ENCODE measurements at regions not wholly inside any gene's neighbourhood (a gene's known extent, or its start where the extent isn't known, plus 50 kb on each side); places are given as distances from the start of the nearest gene placed in this dataset.
"Not testable (repeated sequence)": the region's sequence is repeated elsewhere in the genome, so short reads cannot be mapped to it uniquely, and the experiment has no call there.

DNA sequence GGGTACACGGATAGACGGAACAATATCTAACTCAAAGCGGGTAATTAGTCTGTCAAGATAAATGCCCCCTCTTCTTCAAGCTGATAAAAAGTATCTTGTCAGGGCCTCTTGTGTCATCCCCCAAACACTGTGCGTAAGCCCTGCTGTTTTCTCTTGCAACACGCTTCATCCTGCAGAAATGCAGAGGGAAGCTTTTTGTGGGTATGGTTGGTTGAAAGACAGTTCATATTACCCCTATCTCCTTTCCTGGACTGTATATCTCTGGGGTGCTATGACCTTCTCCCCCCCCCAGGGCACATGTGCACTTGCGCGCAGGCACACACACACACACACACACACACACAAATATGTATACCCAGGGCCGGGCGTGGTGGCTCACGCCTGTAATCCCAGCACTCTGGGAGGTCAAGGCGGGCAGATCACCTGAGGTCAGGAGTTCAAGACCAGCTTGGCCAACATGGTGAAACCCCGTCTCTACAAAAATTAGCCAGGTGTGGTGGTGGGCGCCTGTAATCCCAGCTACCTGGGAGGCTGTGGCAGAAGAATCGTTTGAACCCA, 143.6 kb upstream of the CITED2 start (continued):
- TF ChIP-seq, protein P1, sequence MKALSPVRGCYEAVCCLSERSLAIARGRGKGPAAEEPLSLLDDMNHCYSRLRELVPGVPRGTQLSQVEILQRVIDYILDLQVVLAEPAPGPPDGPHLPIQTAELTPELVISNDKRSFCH (CRISPR knock-in tag; IDR thresholded peaks at IDR 0.05), result not testable (repeated sequence)
- TF ChIP-seq, protein P1 (tag; IDR thresholded peaks at IDR 0.05), result peak; percentile 54; the same call in 1 of the 2 replicates
- TF ChIP-seq NR2C1 (IDR thresholded peaks at IDR 0.05) (peak; percentile 57), NR2C1 (tag; IDR thresholded peaks at IDR 0.05) (0 out of 2 replicates have a peak, but pooled peaks have one; percentile 22), ATF1 (tag; IDR thresholded peaks at IDR 0.05) (peak; percentile 42; the same call in 1 of the 2 replicates), SMARCB1 (IDR thresholded peaks at IDR 0.05; ENCODE audit: insufficient read length, low read depth) (peak; percentile 55), KDM1A (IDR thresholded peaks at IDR 0.05) (peak in 1 of 2 experiments; percentile 69; a peak in 2 of 4 replicates), TRIM24 (IDR thresholded peaks at IDR 0.05) (peak in 1 of 2 experiments; percentile 55; a peak in 1 of 4 replicates), JUND (IDR thresholded peaks at IDR 0.05; ENCODE audit: borderline replicate concordance, low read depth, low read length) (0 out of 2 replicates have a peak, but pooled peaks have one; percentile 24), MYNN (IDR thresholded peaks at IDR 0.05) (0 out of 2 replicates have a peak, but pooled peaks have one; percentile 6), ZNF12 (CRISPR knock-in tag; IDR thresholded peaks at IDR 0.05) (peak; percentile 69; the same call in 1 of the 2 replicates), KLF16 (IDR thresholded peaks at IDR 0.05) (peak; percentile 26; the same call in 1 of the 2 replicates), CTBP1 (IDR thresholded peaks at IDR 0.05; ENCODE audit: borderline replicate concordance) (peak; percentile 67), MECOM (CRISPR knock-in tag; IDR thresholded peaks at IDR 0.05) (peak; percentile 99), ZNF766 (CRISPR knock-in tag; conservative IDR thresholded peaks at IDR 0.05) (0 out of 2 replicates have a peak, but pooled peaks have one; percentile 43), ADNP (tag; IDR thresholded peaks at IDR 0.05) (peak; percentile 94; the same call in 1 of the 2 replicates)
- TF ChIP-seq ATF1 (CRISPR knock-in tag; IDR thresholded peaks at IDR 0.05); JUND (tag; IDR thresholded peaks at IDR 0.05; ENCODE audit: borderline replicate concordance, low read depth, low read length); MYNN (CRISPR knock-in tag; IDR thresholded peaks at IDR 0.05): not testable (repeated sequence)
- TF ChIP-seq, protein P2, sequence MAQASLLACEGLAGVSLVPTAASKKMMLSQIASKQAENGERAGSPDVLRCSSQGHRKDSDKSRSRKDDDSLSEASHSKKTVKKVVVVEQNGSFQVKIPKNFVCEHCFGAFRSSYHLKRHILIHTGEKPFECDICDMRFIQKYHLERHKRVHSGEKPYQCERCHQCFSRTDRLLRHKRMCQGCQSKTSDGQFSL (CRISPR knock-in tag; IDR thresholded peaks at IDR 0.05), result peak; percentile 81
- TF ChIP-seq, protein P2 (tag; IDR thresholded peaks at IDR 0.05), result peak in 1 of 2 experiments; percentile 54; a peak in 1 of 4 replicates
- TF ChIP-seq, protein P3, sequence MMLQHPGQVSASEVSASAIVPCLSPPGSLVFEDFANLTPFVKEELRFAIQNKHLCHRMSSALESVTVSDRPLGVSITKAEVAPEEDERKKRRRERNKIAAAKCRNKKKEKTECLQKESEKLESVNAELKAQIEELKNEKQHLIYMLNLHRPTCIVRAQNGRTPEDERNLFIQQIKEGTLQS (IDR thresholded peaks at IDR 0.05), result peak; percentile 63
- TF ChIP-seq, protein P3 (CRISPR knock-in tag; conservative IDR thresholded peaks at IDR 0.05), result not testable (repeated sequence)
- TF ChIP-seq, protein P4, sequence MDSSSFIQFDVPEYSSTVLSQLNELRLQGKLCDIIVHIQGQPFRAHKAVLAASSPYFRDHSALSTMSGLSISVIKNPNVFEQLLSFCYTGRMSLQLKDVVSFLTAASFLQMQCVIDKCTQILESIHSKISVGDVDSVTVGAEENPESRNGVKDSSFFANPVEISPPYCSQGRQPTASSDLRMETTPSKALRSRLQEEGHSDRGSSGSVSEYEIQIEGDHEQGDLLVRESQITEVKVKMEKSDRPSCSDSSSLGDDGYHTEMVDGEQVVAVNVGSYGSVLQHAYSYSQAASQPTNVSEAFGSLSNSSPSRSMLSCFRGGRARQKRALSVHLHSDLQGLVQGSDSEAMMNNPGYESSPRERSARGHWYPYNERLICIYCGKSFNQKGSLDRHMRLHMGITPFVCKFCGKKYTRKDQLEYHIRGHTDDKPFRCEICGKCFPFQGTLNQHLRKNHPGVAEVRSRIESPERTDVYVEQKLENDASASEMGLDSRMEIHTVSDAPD (CRISPR knock-in tag; IDR thresholded peaks at IDR 0.05), result 0 out of 2 replicates have a peak, but pooled peaks have one; percentile 26
- TF ChIP-seq, protein P5, sequence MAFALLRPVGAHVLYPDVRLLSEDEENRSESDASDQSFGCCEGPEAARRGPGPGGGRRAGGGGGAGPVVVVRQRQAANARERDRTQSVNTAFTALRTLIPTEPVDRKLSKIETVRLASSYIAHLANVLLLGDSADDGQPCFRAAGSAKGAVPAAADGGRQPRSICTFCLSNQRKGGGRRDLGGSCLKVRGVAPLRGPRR (CRISPR knock-in tag; IDR thresholded peaks at IDR 0.05), result 0 out of 2 replicates have a peak, but pooled peaks have one; percentile 9
- TF ChIP-seq, protein P6, sequence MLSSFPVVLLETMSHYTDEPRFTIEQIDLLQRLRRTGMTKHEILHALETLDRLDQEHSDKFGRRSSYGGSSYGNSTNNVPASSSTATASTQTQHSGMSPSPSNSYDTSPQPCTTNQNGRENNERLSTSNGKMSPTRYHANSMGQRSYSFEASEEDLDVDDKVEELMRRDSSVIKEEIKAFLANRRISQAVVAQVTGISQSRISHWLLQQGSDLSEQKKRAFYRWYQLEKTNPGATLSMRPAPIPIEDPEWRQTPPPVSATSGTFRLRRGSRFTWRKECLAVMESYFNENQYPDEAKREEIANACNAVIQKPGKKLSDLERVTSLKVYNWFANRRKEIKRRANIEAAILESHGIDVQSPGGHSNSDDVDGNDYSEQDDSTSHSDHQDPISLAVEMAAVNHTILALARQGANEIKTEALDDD (IDR thresholded peaks at IDR 0.05), result peak; percentile 64; the same call in 1 of the 2 replicates

All from K562 (cell line).